ENCODE measurements at regions not wholly inside any gene's neighbourhood (a gene's known extent, or its start where the extent isn't known, plus 50 kb on each side); places are given as distances from the start of the nearest gene placed in this dataset.

- DNase-seq, result no peak
Observed at GRCh38 chr12:93163260-93164036, 214.3 kb upstream of the NUDT4 start.

GRCh38 chr12:93164103-93164880 lies 213.4 kb upstream of the NUDT4 start:
- DNase-seq, result no peak

GRCh38 chr12:93165384-93165932 lies 212.3 kb upstream of the NUDT4 start:
- DNase-seq, result no peak

GRCh38 chr12:93166541-93167307 lies 211.0 kb upstream of the NUDT4 start:
- DNase-seq, result no peak

- DNase-seq, result no peak
Observed at GRCh38 chr12:93167331-93167730, 210.4 kb upstream of the NUDT4 start.

- peak; percentile 23 for DNase-seq
Observed at GRCh38 chr12:93167841-93168492, 209.8 kb upstream of the NUDT4 start.

GRCh38 chr12:93168751-93169150 lies 209.0 kb upstream of the NUDT4 start:
- DNase-seq, result no peak

GRCh38 chr12:93169536-93169935 lies 208.2 kb upstream of the NUDT4 start:
- DNase-seq, result no peak

GRCh38 chr12:93170928-93171327 lies 206.8 kb upstream of the NUDT4 start:
- DNase-seq, result no peak

- DNase-seq, result no peak
Observed at GRCh38 chr12:93173178-93173957, 204.4 kb upstream of the NUDT4 start.

- no peak for DNase-seq
Observed at GRCh38 chr12:93174048-93174447, 203.7 kb upstream of the NUDT4 start.

GRCh38 chr12:93174473-93174872 lies 203.3 kb upstream of the NUDT4 start:
- no peak for DNase-seq

- DNase-seq, result no peak
Observed at GRCh38 chr12:93176165-93176564, 201.6 kb upstream of the NUDT4 start.

- DNase-seq, result no peak
Observed at GRCh38 chr12:93176610-93177126, 201.1 kb upstream of the NUDT4 start.

- DNase-seq, result no peak
Observed at GRCh38 chr12:93177208-93178153, 200.2 kb upstream of the NUDT4 start.

- DNase-seq, result no peak
Observed at GRCh38 chr12:93178154-93178878, 199.4 kb upstream of the NUDT4 start.

GRCh38 chr12:93179792-93180191 lies 197.9 kb upstream of the NUDT4 start:
- no peak for DNase-seq

GRCh38 chr12:93180566-93180965 lies 197.2 kb upstream of the NUDT4 start:
- no peak for DNase-seq

GRCh38 chr12:93181409-93181965 lies 196.2 kb upstream of the NUDT4 start:
- no peak for DNase-seq
